H9 (cell line): ENCODE measurements at regions not wholly inside any gene's neighbourhood (a gene's known extent, or its start where the extent isn't known, plus 50 kb on each side); places are given as distances from the start of the nearest gene placed in this dataset.

Experiments used
- DNase-seq: peaks from one replicate; pipeline ENCODE4 v3.0.0-alpha.2; 2017
- H2AFZ ChIP-seq: one replicate; pipeline ENCODE4 v1.6.1; 2013; ENCODE audit warnings: mild to moderate bottlenecking, low read length, control low read depth, moderate library complexity
- H2AK5ac ChIP-seq: 2 replicates; pipeline ENCODE4 v1.6.1; 2013; ENCODE audit warnings: low read length, control low read depth, mixed read lengths; ENCODE audit not compliant: insufficient read length
- H2BK120ac ChIP-seq: one replicate; pipeline ENCODE4 v1.6.1; 2013; ENCODE audit warnings: low read depth, mild to moderate bottlenecking, low read length, control low read depth, inconsistent platforms; ENCODE audit not compliant: poor library complexity, severe bottlenecking
- H2BK12ac ChIP-seq: 2 replicates; pipeline ENCODE4 v1.6.1; 2013; ENCODE audit warnings: low read length, control low read depth, mixed read lengths, low read depth; ENCODE audit not compliant: insufficient read length
- H2BK15ac ChIP-seq: 2 replicates; pipeline ENCODE4 v1.6.1; 2013; ENCODE audit warnings: low read depth, low read length, control low read depth
- H2BK20ac ChIP-seq: one replicate; pipeline ENCODE4 v1.6.1; 2013; ENCODE audit warnings: low read depth, mild to moderate bottlenecking, low read length, control low read depth, inconsistent platforms; ENCODE audit not compliant: poor library complexity, severe bottlenecking
- H2BK5ac ChIP-seq: 2 replicates; pipeline ENCODE4 v1.6.1; 2013; ENCODE audit warnings: low read length, control low read depth, mixed read lengths; ENCODE audit not compliant: insufficient read length
- H3K14ac ChIP-seq: 2 replicates; pipeline ENCODE4 v1.6.1; 2013; ENCODE audit warnings: low read length, control low read depth; ENCODE audit not compliant: insufficient read depth
- H3K18ac ChIP-seq: 2 replicates; pipeline ENCODE4 v1.6.1; 2013; ENCODE audit warnings: low read depth, mild to moderate bottlenecking, mixed read lengths, low read length, control low read depth; ENCODE audit not compliant: insufficient read length
- H3K23ac ChIP-seq: 2 replicates; pipeline ENCODE4 v1.6.1; 2013; ENCODE audit warnings: low read length, control low read depth, mixed read lengths, low read depth; ENCODE audit not compliant: insufficient read length
- H3K23me2 ChIP-seq: 2 replicates; pipeline ENCODE4 v1.6.1; 2013; ENCODE audit warnings: low read depth, mild to moderate bottlenecking, mixed read lengths, low read length, control low read depth; ENCODE audit not compliant: insufficient read length, poor library complexity, severe bottlenecking
- H3K27ac ChIP-seq: 2 replicates; pipeline ENCODE4 v1.5.1; 2013; ENCODE audit warnings: low read length, control low read depth, mixed read lengths, low read depth; ENCODE audit not compliant: insufficient read length
- H3K27me3 ChIP-seq: 2 replicates; pipeline ENCODE4 v1.6.1; 2013; ENCODE audit warnings: low read length, control low read depth, inconsistent platforms; ENCODE audit not compliant: insufficient read depth
- H3K4ac ChIP-seq: 2 replicates; pipeline ENCODE4 v1.6.1; 2013; ENCODE audit warnings: low read depth, mild to moderate bottlenecking, control low read depth, inconsistent platforms, low read length, moderate library complexity
- H3K4me1 ChIP-seq: 2 replicates; pipeline ENCODE4 v1.6.1; 2013; ENCODE audit warnings: low read length, control low read depth, inconsistent platforms; ENCODE audit not compliant: insufficient read depth
- H3K4me2 ChIP-seq: 2 replicates; pipeline ENCODE4 v1.6.1; 2013; ENCODE audit warnings: low read length, control low read depth, mixed read lengths; ENCODE audit not compliant: insufficient read length, insufficient read depth
- H3K56ac ChIP-seq: 2 replicates; pipeline ENCODE4 v1.6.1; 2013; ENCODE audit warnings: low read depth, mild to moderate bottlenecking, mixed read lengths, low read length, control low read depth; ENCODE audit not compliant: insufficient read length
- H3K79me1 ChIP-seq: 2 replicates; pipeline ENCODE4 v1.6.1; 2013; ENCODE audit warnings: low read depth, mild to moderate bottlenecking, moderate library complexity, low read length, control low read depth, inconsistent platforms; ENCODE audit not compliant: insufficient read depth, poor library complexity, severe bottlenecking
- H3K79me2 ChIP-seq: 2 replicates; pipeline ENCODE4 v1.6.1; 2013; ENCODE audit warnings: low read length, control low read depth, inconsistent platforms; ENCODE audit not compliant: insufficient read depth
- H3K9ac ChIP-seq: 2 replicates; pipeline ENCODE4 v1.6.1; 2013; ENCODE audit warnings: low read length, control low read depth, mixed read lengths; ENCODE audit not compliant: insufficient read length; ENCODE audit errors: extremely low read depth
- H3K9me3 ChIP-seq: one replicate; pipeline ENCODE4 v1.6.1; 2013; ENCODE audit warnings: low read depth, low read length, inconsistent platforms; ENCODE audit not compliant: control insufficient read depth
- H3T11ph ChIP-seq: one replicate; pipeline ENCODE4 v1.6.1; 2013; ENCODE audit warnings: mild to moderate bottlenecking, low read length, control low read depth, inconsistent platforms
- H4K20me1 ChIP-seq: one replicate; pipeline ENCODE4 v1.6.1; 2013; ENCODE audit not compliant: control insufficient read depth, insufficient read length, insufficient read depth
- H4K5ac ChIP-seq: 2 replicates; pipeline ENCODE4 v1.6.1; 2013; ENCODE audit warnings: low read depth, mild to moderate bottlenecking, mixed read lengths, low read length, control low read depth; ENCODE audit not compliant: insufficient read length
- H4K8ac ChIP-seq: replicated peaks from 2 replicates; pipeline ENCODE4 v1.6.1; 2013; ENCODE audit warnings: low read length, control low read depth, mixed read lengths, low read depth; ENCODE audit not compliant: insufficient read length
- H4K91ac ChIP-seq: 2 replicates; pipeline ENCODE4 v1.6.1; 2013; ENCODE audit warnings: low read depth, mild to moderate bottlenecking, moderate library complexity, mixed read lengths, low read length, control low read depth; ENCODE audit not compliant: insufficient read length
- H3K27ac Mint-ChIP-seq, 3 experiments: 2 replicates in 2 of 3; 3 replicates in 1 of 3; pipeline ENCODE4 v1.8.0; 2020 to 2021; ENCODE audit warnings: mixed read lengths in 3 of 3, mild to moderate bottlenecking in 1 of 3, moderate library complexity in 1 of 3
- H3K27me3 Mint-ChIP-seq: 2 replicates; pipeline ENCODE4 v1.8.0; 2021; ENCODE audit warnings: low read depth, mild to moderate bottlenecking, moderate library complexity, mixed read lengths
- H3K36me3 Mint-ChIP-seq, 3 experiments: 2 replicates in 2 of 3; 3 replicates in 1 of 3; pipeline ENCODE4 v1.8.0; 2020 to 2021; ENCODE audit warnings: low read depth in 3 of 3, mixed read lengths in 3 of 3; ENCODE audit not compliant: insufficient read depth in 1 of 3
- H3K4me1 Mint-ChIP-seq, 2 experiments: 2 replicates each; pipeline ENCODE4 v1.8.0; 2020; ENCODE audit warnings: mixed read lengths in 2 of 2
- H3K4me3 Mint-ChIP-seq, 2 experiments: 2 replicates in 1 of 2; 3 replicates in 1 of 2; pipeline ENCODE4 v1.8.0; 2020 to 2021; ENCODE audit warnings: mild to moderate bottlenecking in 2 of 2, mixed read lengths in 2 of 2, moderate library complexity in 1 of 2
- H3K9me3 Mint-ChIP-seq, 2 experiments: 2 replicates in 1 of 2; 3 replicates in 1 of 2; pipeline ENCODE4 v1.8.0; 2020; ENCODE audit warnings: mild to moderate bottlenecking in 2 of 2, mixed read lengths in 2 of 2, moderate library complexity in 1 of 2
- WGBS: extraction: QIAGEN DNeasy Blood & Tissue Kit; methylation state at CpG from one replicate; pipeline ENCODE4 v1.1.7; 2013; ENCODE audit warnings: missing lambda C conversion rate, low lambda C conversion rate, mixed read lengths; ENCODE audit not compliant: insufficient read length; ENCODE audit errors: extremely low coverage; 5-methylcytosine and 5-hydroxymethylcytosine counted together
- TF ChIP-seq, protein P1 (sequence below): fragments of 200-600 bp; sonication (generic); conservative IDR thresholded peaks from 3 replicates; pipeline ENCODE4 v1.8.0; 2021; ENCODE audit warnings: antibody characterized with exemption, mild to moderate bottlenecking

DNA sequence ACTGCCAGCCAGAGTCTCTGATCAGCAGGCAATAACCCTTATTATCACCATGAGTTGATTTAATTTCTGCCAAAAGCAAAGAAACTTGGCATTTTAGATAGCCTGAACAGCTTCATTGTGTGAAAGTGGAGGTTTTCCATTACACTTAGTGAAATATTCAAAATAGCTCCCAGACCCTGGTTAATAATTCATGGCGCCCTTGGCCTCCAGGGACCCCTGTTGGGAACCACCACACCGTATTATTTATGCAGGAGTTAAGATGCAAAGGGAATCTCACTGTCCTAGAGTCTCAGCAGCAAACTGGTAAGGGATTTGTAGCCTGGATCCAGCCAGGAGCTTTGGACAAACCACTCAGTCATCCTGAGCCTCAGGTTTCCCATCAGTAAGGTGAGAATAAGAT, 110.0 kb upstream of the PABPC3 start:
- Histone ChIP-seq H2BK12ac (no peak overlapping the region), H4K20me1 (no peaks in the 10 kb centered on the region), H3K56ac (no peak overlapping the region), H3K14ac (no peak overlapping the region), H2AFZ (no peak overlapping the region), H2BK20ac (no peak overlapping the region), H3K9me3 (no peaks in the 10 kb centered on the region), H2BK15ac (no peak overlapping the region), H4K8ac (no peak overlapping the region), H3K79me2 (no peaks in the 10 kb centered on the region), H3K4me1 (no peaks in the 10 kb centered on the region; the same call in 1 of the 2 replicates), H2BK5ac (no peak overlapping the region), H3K27me3 (no peaks in the 10 kb centered on the region), H3K9ac (no peak overlapping the region), H3K27ac (no peak overlapping the region), H3K4ac (no peak overlapping the region), H4K91ac (no peak overlapping the region), H3K23me2 (no peaks in the 10 kb centered on the region), H3K23ac (no peak overlapping the region), H2AK5ac (no peak overlapping the region), H3K79me1 (no peaks in the 10 kb centered on the region), H3T11ph (no peak overlapping the region), H2BK120ac (no peak overlapping the region), H4K5ac (no peak overlapping the region), H3K18ac (no peak overlapping the region), H3K4me2 (no peak overlapping the region)
- no CpG with 5 or more reads among the region's 2 CpGs for WGBS
- TF ChIP-seq, protein P1, sequence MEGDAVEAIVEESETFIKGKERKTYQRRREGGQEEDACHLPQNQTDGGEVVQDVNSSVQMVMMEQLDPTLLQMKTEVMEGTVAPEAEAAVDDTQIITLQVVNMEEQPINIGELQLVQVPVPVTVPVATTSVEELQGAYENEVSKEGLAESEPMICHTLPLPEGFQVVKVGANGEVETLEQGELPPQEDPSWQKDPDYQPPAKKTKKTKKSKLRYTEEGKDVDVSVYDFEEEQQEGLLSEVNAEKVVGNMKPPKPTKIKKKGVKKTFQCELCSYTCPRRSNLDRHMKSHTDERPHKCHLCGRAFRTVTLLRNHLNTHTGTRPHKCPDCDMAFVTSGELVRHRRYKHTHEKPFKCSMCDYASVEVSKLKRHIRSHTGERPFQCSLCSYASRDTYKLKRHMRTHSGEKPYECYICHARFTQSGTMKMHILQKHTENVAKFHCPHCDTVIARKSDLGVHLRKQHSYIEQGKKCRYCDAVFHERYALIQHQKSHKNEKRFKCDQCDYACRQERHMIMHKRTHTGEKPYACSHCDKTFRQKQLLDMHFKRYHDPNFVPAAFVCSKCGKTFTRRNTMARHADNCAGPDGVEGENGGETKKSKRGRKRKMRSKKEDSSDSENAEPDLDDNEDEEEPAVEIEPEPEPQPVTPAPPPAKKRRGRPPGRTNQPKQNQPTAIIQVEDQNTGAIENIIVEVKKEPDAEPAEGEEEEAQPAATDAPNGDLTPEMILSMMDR: no peak
- peaks cover 7% of the 10 kb centered on the region for H3K27me3 Mint-ChIP-seq
- peaks cover 12 to 28% of the 10 kb centered on the region in 2 experiments for H3K4me1 Mint-ChIP-seq
- no peak for DNase-seq
- no peak overlapping the region for H3K27ac Mint-ChIP-seq
- H3K4me3 Mint-ChIP-seq: no peak overlapping the region
- no peaks in the 10 kb centered on the region; a peak in 1 of 5 replicates for H3K9me3 Mint-ChIP-seq
- H3K36me3 Mint-ChIP-seq: no peaks in the 10 kb centered on the region
